ENCODE measurements at regions not wholly inside any gene's neighbourhood (a gene's known extent, or its start where the extent isn't known, plus 50 kb on each side); places are given as distances from the start of the nearest gene placed in this dataset.
"Not testable (repeated sequence)": the region's sequence is repeated elsewhere in the genome, so short reads cannot be mapped to it uniquely, and the experiment has no call there.

- not testable (repeated sequence) for TF ChIP-seq CTCF, POLR2A (IDR thresholded peaks at IDR 0.05)
Measured at GRCh38 chr15:96060591-96060990, 269.9 kb upstream of the NR2F2 start.

All from body of pancreas (tissue), 4 donors.